ENCODE measurements at regions not wholly inside any gene's neighbourhood (a gene's known extent, or its start where the extent isn't known, plus 50 kb on each side); places are given as distances from the start of the nearest gene placed in this dataset.

- WGBS, 4 donors, result 38 to 51% (median 44%) methylated on average over 2 of the region's 2 CpGs
Observed at GRCh38 chr5:125294844-125295243, 548.4 kb upstream of the ZNF608 start.

GRCh38 chr5:125295405-125295872, 549.0 kb upstream of the ZNF608 start:
- Histone ChIP-seq H3K27me3 (no peaks in the 10 kb centered on the region), H3K4me3 (no peak overlapping the region), H3K4me1 (peaks cover 0 to 27% (median 2%) of the 10 kb centered on the region in 12 donors), H3K36me3 (no peaks in the 10 kb centered on the region), H3K9me3 (no peaks in the 10 kb centered on the region), H3K27ac (no peak overlapping the region)
- DNase-seq (no peak), ATAC-seq (no peak)
- 65 to 80% (median 74%) methylated on average over 4 of the region's 4 CpGs for WGBS, 4 donors
- intact Hi-C loops (cut with DNase I), result no loop called here
- TF ChIP-seq CTCF (IDR thresholded peaks at IDR 0.05) (no peak), POLR2A (IDR thresholded peaks at IDR 0.05) (no peak)

More at GRCh38 chr5:125294844-125295243, 548.4 kb upstream of the ZNF608 start:
- Histone ChIP-seq H3K4me3 (no peak overlapping the region), H3K27ac (no peak overlapping the region), H3K27me3 (no peaks in the 10 kb centered on the region), H3K4me1 (peaks cover 0 to 27% (median 2%) of the 10 kb centered on the region in 12 donors), H3K9me3 (no peaks in the 10 kb centered on the region), H3K36me3 (no peaks in the 10 kb centered on the region)
- intact Hi-C loops (cut with DNase I), result no loop called here
- peak in 1 of 4 donors; percentile 92 for ATAC-seq
- DNase-seq, result no peak
- TF ChIP-seq CTCF (IDR thresholded peaks at IDR 0.05), result no peak

GRCh38 chr5:125298258-125298657, 551.8 kb upstream of the ZNF608 start:
- no peaks in the 10 kb centered on the region for H3K36me3 ChIP-seq
- H3K27ac ChIP-seq, result no peak overlapping the region
- H3K9me3 ChIP-seq, result no peaks in the 10 kb centered on the region
- H3K4me3 ChIP-seq, result no peak overlapping the region
- TF ChIP-seq CTCF (IDR thresholded peaks at IDR 0.05) (no peak), POLR2A (IDR thresholded peaks at IDR 0.05) (no peak)
- DNase-seq, result no peak
- ATAC-seq, result peak in 1 of 4 donors; percentile 15
- peaks cover 0 to 27% (median 2%) of the 10 kb centered on the region in 12 donors for H3K4me1 ChIP-seq
- no peaks in the 10 kb centered on the region for H3K27me3 ChIP-seq
- intact Hi-C loops (cut with DNase I), result no loop called here

- TF ChIP-seq CTCF (IDR thresholded peaks at IDR 0.05) (no peak), POLR2A (IDR thresholded peaks at IDR 0.05) (no peak)
- H3K36me3 ChIP-seq, result no peaks in the 10 kb centered on the region
- H3K27ac ChIP-seq, result no peak overlapping the region
- H3K4me3 ChIP-seq, result no peak overlapping the region
- 29 to 71% (median 50%) methylated on average over 1 of the region's 1 CpG for whole genome bisulfite sequencing, 4 donors
- intact Hi-C loops (cut with DNase I), result no loop called here
- no peaks in the 10 kb centered on the region for H3K27me3 ChIP-seq
- no peak for DNase-seq
- H3K4me1 ChIP-seq, result peaks cover 0 to 27% (median 2%) of the 10 kb centered on the region in 12 donors
- no peaks in the 10 kb centered on the region for H3K9me3 ChIP-seq
- ATAC-seq, result peak in 3 of 4 donors; percentile 39 to 51 (median 42)
Observed at GRCh38 chr5:125298746-125299379, 552.4 kb upstream of the ZNF608 start.
